ENCODE measurements at regions not wholly inside any gene's neighbourhood (a gene's known extent, or its start where the extent isn't known, plus 50 kb on each side); places are given as distances from the start of the nearest gene placed in this dataset.

DNA sequence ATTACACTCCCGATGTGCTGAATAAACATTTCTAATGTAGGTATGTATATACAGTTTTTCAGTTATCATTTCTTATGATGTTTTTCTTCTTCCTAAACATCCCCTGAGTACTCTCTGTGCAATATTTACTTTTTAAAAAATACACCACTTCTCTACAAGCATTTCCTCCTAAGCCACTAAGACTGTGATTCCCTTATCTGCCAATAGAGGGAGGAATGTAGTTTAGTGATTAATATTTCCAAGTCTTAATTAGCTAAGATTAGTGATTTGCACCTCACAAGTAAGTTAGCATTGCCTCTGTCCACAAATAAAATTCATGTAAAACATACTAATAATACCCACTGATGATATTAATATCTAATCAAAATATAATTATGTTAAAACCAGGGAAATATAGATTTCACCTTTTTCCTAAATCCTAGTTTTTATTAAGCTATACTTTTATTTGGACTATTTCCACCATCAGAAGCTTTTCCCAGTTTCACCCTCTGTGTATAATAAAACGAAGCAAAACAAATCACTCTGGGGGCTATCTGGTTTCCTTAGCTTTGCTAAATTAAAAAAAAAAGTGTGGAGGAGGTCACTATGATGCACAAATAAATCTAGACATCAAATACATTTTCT, 909.1 kb downstream of the FAT4 start (continued):
- TF ChIP-seq, protein P1, sequence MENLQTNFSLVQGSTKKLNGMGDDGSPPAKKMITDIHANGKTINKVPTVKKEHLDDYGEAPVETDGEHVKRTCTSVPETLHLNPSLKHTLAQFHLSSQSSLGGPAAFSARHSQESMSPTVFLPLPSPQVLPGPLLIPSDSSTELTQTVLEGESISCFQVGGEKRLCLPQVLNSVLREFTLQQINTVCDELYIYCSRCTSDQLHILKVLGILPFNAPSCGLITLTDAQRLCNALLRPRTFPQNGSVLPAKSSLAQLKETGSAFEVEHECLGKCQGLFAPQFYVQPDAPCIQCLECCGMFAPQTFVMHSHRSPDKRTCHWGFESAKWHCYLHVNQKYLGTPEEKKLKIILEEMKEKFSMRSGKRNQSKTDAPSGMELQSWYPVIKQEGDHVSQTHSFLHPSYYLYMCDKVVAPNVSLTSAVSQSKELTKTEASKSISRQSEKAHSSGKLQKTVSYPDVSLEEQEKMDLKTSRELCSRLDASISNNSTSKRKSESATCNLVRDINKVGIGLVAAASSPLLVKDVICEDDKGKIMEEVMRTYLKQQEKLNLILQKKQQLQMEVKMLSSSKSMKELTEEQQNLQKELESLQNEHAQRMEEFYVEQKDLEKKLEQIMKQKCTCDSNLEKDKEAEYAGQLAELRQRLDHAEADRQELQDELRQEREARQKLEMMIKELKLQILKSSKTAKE (IDR thresholded peaks at IDR 0.05; ENCODE audit: low read depth, poor library complexity, severe bottlenecking) = no peak
- TF ChIP-seq POU2F2 (IDR thresholded peaks at IDR 0.05; ENCODE audit: borderline replicate concordance, low read depth, low read length) (no peak), JUNB (IDR thresholded peaks at IDR 0.05) (no peak)
- TF ChIP-seq, protein P2, sequence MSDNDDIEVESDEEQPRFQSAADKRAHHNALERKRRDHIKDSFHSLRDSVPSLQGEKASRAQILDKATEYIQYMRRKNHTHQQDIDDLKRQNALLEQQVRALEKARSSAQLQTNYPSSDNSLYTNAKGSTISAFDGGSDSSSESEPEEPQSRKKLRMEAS (IDR thresholded peaks at IDR 0.05; ENCODE audit: low read depth, low read length) = no peak
- TF ChIP-seq, protein P3, sequence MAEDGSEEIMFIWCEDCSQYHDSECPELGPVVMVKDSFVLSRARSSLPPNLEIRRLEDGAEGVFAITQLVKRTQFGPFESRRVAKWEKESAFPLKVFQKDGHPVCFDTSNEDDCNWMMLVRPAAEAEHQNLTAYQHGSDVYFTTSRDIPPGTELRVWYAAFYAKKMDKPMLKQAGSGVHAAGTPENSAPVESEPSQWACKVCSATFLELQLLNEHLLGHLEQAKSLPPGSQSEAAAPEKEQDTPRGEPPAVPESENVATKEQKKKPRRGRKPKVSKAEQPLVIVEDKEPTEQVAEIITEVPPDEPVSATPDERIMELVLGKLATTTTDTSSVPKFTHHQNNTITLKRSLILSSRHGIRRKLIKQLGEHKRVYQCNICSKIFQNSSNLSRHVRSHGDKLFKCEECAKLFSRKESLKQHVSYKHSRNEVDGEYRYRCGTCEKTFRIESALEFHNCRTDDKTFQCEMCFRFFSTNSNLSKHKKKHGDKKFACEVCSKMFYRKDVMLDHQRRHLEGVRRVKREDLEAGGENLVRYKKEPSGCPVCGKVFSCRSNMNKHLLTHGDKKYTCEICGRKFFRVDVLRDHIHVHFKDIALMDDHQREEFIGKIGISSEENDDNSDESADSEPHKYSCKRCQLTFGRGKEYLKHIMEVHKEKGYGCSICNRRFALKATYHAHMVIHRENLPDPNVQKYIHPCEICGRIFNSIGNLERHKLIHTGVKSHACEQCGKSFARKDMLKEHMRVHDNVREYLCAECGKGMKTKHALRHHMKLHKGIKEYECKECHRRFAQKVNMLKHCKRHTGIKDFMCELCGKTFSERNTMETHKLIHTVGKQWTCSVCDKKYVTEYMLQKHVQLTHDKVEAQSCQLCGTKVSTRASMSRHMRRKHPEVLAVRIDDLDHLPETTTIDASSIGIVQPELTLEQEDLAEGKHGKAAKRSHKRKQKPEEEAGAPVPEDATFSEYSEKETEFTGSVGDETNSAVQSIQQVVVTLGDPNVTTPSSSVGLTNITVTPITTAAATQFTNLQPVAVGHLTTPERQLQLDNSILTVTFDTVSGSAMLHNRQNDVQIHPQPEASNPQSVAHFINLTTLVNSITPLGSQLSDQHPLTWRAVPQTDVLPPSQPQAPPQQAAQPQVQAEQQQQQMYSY (CRISPR knock-in tag; IDR thresholded peaks at IDR 0.05) = no peak

DNA sequence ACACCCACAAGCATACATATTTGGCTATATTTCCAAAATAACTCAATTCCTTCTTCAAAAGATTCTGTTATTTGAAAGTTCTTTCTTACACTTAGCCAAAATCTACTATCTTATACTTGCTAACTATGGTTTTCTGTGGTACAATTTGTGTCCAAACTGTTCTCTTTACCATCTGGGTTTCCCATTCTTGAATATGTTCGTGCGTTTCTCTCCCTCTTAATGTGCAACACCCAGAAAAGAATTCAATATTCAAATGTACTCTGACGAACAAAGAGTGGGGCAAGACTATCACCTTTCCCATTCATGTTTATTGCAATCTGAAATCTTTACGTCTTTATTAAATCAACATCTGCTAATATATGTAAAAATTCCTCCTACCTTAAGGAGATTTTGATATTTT, 912.7 kb downstream of the FAT4 start:
- ChIA-PET SMC1A (ENCODE audit: uncharacterized antibody, unreplicated experiment) (no interaction called here), RAD21 (ENCODE audit: unreplicated experiment) (no interaction called here), CTCF (no interaction called here), POLR2A (no interaction called here)
- Histone ChIP-seq H4K20me1 (ENCODE audit: control insufficient read depth, insufficient read depth) (no peaks in the 10 kb centered on the region), H3K27ac (ENCODE audit: control insufficient read depth, insufficient read depth) (no peak overlapping the region), H3K9me3 (replicated peaks; ENCODE audit: control insufficient read depth, insufficient read depth, low read length) (no peaks in the 10 kb centered on the region), H3K9ac (ENCODE audit: control insufficient read depth, insufficient read depth, low read length) (no peak overlapping the region), H3K36me3 (ENCODE audit: control insufficient read depth in 2 of 2, insufficient read depth in 2 of 2, low read length in 1 of 2) (no peaks in the 10 kb centered on the region), H3K27me3 (replicated peaks in 1 of 2; ENCODE audit: control insufficient read depth in 2 of 2, insufficient read depth in 2 of 2, low read length in 1 of 2) (no peaks in the 10 kb centered on the region), H3K4me1 (ENCODE audit: control insufficient read depth, insufficient read depth, low read length) (no peaks in the 10 kb centered on the region), H3K4me3 (no peak overlapping the region), H3K4me2 (ENCODE audit: control insufficient read depth, insufficient read depth) (no peak overlapping the region), H2AFZ (ENCODE audit: control insufficient read depth, low read depth, low read length) (no peak overlapping the region), H3K79me2 (ENCODE audit: control insufficient read depth, insufficient read depth, low read length) (no peaks in the 10 kb centered on the region)
- in situ Hi-C loops (cut with MboI) (no loop called here), intact Hi-C loops (cut with micrococcal nuclease; ENCODE audit: unreplicated experiment) (loop anchor here (5.0 kb wide), 1 partner anchor 175 kb away; no protein-coding TSS in a partner anchor)
- no peak for ATAC-seq
- WGBS (ENCODE audit: insufficient coverage, insufficient replicate concordance, low lambda C conversion rate, missing lambda C conversion rate) = 21% methylated on average over 4 of the region's 4 CpGs
- DNase-seq (ENCODE audit: low read depth, low spot score) = no peak
- no TSS peak for BruUV-seq (replicated peaks)
- FAIRE-seq = no peak
- TF ChIP-seq RAD51 (IDR thresholded peaks at IDR 0.05) = no peak
- TF ChIP-seq NR2C1 (IDR thresholded peaks at IDR 0.05) = no peak
- no peak for TF ChIP-seq SUPT20H (IDR thresholded peaks at IDR 0.05; ENCODE audit: borderline replicate concordance, control insufficient read depth, low read depth, low read length)
- TF ChIP-seq RCOR1 (conservative IDR thresholded peaks at IDR 0.05; ENCODE audit: low read depth, low read length) = no peak
- TF ChIP-seq FOXK2 (IDR thresholded peaks at IDR 0.05) = no peak
- TF ChIP-seq, protein P4, sequence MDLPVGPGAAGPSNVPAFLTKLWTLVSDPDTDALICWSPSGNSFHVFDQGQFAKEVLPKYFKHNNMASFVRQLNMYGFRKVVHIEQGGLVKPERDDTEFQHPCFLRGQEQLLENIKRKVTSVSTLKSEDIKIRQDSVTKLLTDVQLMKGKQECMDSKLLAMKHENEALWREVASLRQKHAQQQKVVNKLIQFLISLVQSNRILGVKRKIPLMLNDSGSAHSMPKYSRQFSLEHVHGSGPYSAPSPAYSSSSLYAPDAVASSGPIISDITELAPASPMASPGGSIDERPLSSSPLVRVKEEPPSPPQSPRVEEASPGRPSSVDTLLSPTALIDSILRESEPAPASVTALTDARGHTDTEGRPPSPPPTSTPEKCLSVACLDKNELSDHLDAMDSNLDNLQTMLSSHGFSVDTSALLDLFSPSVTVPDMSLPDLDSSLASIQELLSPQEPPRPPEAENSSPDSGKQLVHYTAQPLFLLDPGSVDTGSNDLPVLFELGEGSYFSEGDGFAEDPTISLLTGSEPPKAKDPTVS (IDR thresholded peaks at IDR 0.05; ENCODE audit: low read depth, low read length) = no peak
- no peak for TF ChIP-seq CBFB (IDR thresholded peaks at IDR 0.05; ENCODE audit: low read depth)
- TF ChIP-seq, protein P5, sequence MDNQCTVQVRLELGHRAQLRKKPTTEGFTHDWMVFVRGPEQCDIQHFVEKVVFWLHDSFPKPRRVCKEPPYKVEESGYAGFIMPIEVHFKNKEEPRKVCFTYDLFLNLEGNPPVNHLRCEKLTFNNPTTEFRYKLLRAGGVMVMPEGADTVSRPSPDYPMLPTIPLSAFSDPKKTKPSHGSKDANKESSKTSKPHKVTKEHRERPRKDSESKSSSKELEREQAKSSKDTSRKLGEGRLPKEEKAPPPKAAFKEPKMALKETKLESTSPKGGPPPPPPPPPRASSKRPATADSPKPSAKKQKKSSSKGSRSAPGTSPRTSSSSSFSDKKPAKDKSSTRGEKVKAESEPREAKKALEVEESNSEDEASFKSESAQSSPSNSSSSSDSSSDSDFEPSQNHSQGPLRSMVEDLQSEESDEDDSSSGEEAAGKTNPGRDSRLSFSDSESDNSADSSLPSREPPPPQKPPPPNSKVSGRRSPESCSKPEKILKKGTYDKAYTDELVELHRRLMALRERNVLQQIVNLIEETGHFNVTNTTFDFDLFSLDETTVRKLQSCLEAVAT (IDR thresholded peaks at IDR 0.05) = no peak
- TF ChIP-seq SMAD5 (IDR thresholded peaks at IDR 0.05; ENCODE audit: low read depth) = no peak
- TF ChIP-seq CHD2 (IDR thresholded peaks at IDR 0.05; ENCODE audit: borderline replicate concordance, low read depth, low read length) = no peak
